ENCODE measurements at regions not wholly inside any gene's neighbourhood (a gene's known extent, or its start where the extent isn't known, plus 50 kb on each side); places are given as distances from the start of the nearest gene placed in this dataset.
A peak's percentile ranks its signal among the peaks of the same experiment; 100 is the strongest.

DNA sequence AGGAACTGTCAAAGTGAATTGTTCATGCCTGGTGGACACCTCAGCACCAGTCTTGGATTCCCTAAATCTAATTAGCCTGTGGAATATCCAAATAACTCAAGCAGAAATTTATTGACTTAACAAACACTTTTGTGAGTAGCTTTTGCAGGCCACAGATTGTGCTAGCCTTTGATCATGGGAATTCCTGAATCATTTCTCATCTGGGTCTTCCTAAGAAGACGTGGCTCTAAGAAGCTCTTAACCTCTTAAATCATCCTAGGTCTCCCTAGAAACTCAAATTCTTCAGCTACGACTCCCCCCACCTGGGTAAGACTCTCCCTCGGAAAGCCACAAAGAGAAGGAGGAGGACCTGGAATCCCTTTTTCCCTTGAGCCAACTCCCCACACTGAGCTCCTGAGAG lies 53.8 kb upstream of the PSEN2 start:
- intact Hi-C loops (cut with DNase I): no loop called here
- no peak for DNase-seq

DNA sequence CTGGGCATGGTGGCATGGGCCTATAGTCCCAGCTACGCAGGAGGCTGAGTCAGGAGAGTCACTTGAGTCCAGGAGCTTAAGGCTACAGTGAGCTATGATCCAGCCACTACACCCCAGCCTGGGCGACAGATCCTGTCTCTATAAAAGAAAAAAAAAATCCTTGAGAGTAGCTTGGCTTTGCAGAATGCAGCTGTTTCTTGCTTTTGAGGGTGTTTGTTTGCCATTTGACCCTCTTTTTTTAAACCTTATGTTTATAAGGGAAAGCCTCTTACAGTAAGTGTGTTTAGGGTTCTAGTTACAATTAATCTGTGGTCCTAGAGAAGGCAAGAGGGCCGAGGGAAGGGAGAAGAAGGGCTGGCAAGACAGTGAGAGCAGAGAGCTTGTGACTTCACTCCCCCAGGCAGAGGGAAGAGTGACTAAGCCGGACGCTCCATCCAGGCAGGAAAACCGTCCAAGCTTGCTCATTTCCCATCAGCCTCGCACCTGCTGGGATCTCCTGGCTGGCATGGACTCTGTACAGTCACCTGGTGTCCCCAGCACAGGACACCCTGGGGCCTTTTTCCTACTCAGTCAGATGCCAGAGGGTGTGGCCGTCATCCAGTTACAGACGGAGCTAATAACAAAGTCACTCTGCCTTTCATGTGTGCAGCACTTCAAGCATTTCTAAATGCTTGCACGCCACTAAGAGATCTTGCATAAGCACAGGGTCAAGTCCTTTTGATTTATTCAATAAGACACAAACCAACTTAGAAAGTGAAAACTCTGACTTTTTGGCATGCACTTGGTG lies 55.5 kb upstream of the PSEN2 start:
- intact Hi-C loops (cut with DNase I): no loop called here
- DNase-seq: peak in 22 of 42 donors; percentile 13 to 78 (median 42)

DNA sequence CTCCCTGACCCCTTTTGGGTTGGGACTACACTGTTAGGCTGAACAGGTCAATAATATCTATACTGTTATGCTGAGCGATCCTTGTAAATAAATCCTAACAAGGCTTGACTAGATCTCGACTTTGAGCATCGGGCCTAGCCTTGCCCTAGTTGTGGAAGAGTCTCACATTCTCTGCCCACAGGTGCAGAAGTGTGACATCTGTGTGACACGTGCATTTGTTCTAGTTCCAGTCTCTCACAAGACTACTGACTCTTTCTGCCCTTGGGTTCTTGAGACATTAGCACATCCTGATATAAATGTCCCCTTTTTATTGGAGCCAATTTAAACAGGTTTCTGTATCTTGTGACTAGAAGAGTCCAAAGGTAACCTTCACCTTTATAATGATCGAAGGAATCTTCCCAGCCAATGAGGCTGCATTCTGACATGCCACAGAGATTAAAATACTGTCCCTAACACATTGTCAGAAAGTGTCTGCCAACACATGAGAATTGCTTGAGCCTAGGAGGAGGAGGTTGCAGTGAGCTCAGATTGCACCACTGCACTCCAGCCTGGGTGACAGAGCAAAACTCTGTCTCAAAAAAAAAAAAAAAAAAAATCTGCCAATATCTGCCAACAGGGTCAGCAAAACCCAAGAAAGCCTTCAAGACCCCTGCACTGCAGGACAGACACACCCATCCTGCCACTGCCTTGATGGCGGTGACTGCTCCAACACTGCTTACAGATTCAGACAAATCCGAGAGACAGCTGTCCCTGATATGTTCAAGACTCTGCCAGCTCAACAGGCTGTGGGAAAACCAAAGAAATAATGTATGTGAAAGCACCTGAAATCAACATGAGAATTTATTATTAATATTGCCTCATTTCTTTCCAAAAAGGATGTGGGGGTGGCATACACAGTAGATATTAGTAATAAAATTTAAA lies 56.5 kb upstream of the PSEN2 start:
- intact Hi-C loops (cut with DNase I): no loop called here
- no peak for DNase-seq

DNA sequence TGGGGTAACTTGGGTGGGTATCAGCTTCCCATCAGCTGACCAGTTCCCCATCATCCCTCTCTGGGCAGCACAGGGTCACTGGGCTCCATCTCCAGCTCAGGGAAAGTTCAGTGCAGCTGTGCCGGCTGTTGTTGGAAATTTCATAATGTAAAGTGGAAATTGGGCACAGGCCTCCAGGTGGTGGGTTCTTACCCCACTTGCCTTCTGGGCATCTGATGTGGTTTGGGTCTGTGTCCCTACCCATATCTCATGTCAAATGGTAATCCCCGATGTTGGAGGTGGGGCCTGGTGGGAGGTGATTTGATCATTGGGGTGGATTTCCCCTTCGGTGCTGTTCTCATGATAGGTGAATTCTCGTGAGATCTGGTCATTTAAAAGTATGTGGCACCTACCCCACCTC lies 59.7 kb upstream of the PSEN2 start:
- no peak for DNase-seq
- intact Hi-C loops (cut with DNase I): no loop called here

DNA sequence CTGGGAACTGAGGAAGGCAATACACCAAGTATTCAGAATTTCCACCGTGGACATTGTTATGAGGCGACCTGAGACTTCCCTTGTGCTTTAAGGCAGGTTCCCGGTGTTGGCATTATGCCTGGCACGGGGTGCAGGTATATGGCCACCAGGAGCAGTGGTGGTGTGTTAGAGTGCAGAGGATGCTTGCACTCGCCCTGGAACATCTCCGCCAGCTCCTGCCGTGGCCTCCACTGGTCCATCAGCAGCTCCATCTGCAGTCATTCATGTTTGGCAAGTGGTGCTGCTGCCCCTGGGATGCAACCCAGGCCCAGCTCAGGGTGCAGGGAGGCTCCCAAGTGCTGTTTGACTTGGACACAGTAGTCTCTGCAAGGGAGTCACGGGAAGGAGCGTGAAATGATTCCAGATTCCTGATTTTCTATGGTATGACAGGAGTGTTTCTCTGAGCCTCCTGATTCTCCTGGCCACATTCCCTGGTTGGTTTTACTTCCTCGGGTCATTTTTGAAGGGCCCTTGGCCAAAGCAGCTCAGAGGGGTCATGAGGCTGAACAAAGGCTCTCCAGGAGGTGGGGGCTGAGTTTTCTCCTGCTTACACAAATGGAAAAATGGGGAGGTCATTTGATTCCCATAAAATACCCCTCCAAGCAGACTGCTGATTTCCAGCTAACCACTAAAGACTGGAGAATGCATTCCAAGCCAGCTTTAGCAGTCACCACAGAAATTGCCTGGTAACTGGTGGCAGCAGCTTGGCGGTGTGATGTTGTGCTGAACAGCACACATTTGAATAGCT lies 60.4 kb upstream of the PSEN2 start:
- peak in 14 of 42 donors; percentile 18 to 68 (median 52) for DNase-seq

DNA sequence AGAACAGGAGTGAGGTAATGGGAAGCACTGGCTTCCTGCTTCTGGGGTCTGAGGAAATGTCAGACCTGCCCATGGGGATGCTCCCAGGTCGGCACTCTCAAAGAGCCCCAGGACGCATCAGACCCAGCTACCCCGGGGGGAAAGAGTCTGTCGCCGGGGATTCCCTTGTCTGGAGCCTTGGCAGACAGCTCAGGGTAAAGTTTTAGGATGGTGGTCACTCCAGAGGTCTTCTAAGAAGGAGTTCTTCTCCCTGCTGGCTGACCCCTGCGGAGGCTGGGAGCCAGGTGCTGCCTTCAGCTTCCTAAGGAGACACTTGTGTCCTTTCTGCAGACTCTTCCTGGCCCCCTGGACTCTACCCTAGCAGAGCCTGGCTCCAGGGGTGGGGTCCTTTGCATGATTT lies 61.9 kb upstream of the PSEN2 start:
- intact Hi-C loops (cut with DNase I): no loop called here

More for the DNA sequence above, 60.4 kb upstream of the PSEN2 start:
- intact Hi-C loops (cut with DNase I): no loop called here

DNA sequence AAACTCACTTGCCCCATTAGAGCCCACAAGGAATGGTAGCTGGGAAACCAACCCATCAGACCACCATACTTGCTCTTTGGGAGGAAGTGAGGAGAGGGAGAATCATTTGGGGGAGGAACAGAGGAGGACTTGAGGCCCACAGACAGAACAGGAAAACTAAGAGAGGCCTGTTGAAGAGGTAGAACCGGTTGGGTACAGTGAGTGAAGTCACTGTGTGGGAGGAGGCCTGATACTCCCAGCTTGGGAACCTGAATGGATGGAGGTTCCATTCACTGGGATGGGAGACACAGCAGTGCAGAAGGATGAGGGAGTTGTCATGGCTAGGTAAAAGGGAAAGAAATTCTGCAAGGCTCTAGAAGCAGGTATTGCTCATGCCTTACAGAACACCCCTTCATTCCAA lies 63.4 kb upstream of the PSEN2 start:
- DNase-seq: no peak
- intact Hi-C loops (cut with DNase I): no loop called here

More for the DNA sequence above, 61.9 kb upstream of the PSEN2 start:
- DNase-seq: no peak

DNA sequence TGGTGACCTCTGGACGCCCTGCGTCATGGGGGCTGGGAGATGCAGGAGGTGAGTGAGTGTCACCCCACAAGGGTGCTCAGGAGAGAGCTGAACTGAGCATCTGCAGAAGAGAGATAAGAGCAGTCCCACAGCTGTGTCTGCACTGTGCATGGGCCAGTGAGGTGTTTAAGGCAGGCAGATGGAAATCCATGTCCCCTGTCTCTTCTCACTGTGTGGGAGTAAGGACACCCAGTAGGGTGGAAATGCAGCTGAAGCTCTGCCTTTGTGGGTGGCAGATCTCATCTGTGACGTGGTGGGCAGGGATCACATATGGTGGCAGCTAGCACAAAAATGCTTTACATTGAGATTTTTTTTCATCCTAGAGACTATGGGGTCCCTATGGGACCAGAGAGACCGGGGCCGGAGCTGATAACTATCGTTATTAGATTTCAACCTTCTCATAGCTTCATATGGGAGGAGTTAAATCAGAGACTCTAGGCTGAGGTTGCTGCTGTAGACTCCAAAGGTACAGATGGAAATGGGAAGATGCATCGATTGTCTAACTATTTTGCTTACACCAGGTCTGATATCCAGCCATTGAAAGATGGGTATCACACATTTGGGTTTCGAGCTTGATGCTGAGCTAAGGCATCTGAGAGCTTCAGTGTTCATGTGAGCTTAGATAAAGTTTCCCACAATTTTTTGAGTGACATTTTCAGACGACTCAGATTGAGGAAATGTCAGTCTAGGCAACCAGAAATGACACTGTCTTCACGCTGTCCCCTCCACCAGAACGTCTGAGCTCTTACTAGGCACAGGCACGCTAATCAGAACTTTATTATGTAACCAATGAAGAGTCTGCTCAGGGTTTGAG lies 65.3 kb upstream of the PSEN2 start:
- no peak for DNase-seq
- intact Hi-C loops (cut with DNase I): no loop called here

DNA sequence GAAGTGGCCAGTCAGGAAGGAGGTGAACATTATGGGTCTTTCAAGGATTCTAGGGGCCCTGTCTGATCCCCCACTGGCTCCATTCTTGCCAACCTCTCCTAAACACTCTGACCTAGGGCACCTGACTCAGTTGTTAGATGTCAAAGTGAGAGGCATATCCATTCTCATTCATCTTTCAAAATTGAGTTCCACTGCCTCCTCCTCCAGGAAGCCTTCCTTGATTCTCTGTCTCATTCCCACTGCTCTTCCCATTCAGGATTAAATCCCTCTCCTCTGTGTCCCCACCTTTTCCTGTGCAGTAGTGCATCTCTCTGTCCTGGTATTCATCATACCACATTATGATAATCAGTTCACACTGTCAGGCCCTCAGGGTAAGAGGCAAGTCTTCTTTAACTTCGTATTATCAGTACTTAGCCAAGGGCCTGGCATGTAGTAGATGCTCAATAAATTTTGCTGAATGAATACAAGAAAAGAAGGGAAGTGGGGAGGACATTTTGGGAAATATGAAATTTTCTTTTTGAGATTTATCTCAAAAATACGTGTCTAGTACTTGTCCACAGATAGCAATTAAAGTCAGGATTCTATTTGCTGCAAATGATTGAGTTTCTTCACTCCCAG lies 61.8 kb upstream of the ITPKB start:
- no peak for DNase-seq
- intact Hi-C loops (cut with DNase I): no loop called here

DNA sequence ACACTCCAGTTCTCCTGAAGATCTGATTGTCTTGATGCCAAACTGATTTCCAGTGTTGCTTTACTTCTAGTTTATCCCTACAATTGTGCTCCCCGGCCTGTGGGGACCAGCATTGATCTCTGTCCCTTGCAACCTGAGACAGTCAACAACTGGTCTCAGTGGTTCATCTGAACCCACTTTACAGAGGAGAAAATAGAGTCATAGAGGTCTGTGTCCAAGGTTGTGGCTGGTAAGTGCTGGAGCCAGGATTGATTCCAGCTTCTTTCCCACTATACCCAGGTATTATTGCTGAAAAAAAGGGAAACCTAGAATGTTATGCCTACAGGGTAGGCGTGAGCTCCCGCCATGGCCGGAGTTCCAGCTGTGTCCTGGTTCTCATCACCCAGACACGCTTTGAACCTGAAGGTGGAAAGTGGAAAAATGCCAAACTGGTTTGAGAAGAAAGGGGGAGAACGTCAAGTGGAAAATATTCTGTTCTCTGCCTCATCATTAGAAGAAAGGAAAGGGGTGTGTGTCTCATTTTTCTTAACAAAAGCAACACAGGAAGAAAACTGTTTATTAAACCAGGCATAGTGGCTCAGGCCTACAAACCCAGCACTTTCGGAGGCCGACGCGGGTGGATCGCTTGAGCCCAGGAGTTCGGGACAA lies 60.7 kb upstream of the ITPKB start:
- no peak for DNase-seq
- intact Hi-C loops (cut with DNase I): no loop called here

DNA sequence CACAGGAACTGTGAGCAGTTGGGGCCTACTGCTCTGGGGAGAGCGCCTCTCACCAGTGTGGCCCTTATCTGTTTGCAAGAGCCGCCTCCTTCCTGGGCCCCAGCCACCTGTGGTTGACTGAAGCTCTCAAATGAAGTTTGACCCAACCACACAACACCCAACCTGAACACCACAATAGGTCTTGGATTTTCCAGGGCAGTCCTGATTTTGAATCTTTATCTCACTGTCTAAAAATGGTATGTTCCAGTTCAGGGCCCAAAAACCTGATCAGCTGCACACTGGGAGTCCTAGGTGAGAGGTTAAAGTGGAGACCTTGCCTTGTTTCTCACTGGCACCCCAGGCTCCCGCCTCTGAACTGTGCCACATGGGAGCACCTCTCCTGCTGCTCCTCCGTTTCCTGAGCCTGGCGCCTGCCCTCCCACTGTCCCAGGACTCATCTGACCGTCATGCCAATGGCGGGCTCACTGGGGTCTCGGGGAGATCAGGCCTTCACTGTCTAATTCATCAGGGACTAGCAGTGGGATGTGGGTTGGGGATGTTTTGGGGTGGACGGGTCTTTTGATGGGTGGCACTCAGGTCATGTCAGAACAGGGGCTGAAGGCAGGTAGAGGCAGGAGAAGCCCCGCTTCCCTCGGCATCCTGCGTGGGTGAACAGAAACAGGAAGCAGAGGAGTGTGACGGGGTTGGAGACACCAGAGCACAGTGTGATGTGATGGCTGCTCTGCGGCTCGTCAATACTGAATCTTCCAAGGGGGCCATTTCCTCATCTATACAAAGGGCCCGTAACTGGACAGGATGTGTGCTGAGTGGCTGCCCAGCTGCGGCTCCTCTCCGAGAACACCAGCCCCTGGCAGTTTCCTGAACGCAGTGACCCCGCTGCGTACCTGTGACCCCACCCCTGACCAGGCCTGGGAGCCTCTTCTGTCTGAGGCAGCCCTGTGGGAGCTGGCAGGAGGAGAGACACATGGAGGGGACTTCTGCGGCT lies 59.6 kb upstream of the ITPKB start:
- DNase-seq: no peak
- intact Hi-C loops (cut with DNase I): no loop called here

DNA sequence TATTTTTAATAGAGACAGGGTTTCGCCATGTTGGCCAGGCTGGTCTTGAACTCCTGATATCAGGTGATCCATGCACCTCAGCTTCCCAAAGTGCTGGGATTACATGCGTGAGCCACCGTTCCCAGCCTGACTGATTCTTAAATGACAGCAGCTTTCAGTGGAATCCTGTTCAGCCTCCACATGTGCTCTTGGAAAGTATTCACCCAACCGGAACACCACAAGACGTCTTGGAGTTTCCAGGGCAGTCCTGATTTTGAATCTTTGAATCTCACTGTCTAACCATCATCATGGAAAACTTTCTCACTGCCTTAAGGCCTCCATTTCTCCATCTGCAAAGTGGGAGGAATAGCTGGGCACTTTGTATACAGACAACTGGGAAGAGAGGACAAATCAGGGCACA lies 58.1 kb upstream of the ITPKB start:
- DNase-seq: no peak
- intact Hi-C loops (cut with DNase I): no loop called here

DNA sequence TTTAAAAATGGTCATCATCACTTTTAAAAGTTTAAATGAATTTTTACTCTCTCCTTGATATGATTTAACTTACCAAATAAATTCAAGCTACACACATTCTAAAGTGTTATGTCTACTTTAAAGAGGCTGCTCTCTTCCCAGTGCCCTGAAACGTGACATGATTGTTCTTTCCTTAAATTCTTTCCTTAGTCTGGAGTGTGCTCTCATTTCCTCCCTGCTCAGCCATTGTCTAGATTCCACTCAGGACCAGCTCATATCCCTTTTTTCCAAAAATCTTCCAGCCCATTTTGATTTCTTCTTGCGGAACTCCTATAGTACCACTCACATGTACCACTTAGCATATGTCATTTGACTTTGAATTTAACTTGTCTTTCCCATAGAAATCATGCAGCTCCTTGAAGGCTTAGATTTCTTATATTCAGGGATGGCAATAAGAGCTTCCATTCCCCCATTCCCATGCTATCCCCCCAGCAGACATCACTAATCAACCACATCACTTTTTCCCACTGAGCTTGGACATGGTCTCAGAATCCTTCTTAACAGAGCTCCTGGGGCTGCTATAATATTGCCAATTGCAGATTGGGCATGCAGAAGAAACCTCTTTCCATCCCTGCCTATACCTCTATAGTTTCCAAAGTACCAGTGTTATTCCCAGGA lies 54.7 kb upstream of the ITPKB start:
- no peak for DNase-seq
- intact Hi-C loops (cut with DNase I): no loop called here

DNA sequence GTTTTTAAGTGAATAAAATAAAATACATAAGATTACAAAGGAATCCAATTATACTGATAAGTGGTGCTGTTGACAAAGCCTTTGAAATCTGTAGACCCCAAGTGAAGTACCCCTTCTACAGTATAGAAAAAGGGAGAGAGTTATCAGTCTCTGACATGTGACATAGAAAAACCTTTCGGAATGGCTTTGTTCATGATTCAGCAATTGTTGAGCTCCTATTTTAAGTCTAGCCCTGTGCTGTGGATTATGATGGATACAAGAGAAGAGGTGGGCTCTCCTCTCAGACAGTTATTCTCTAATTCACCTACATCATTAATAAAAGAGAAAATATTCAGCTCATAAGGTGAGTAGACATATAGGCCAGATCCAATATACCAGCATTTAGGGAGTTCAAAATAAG lies 53.3 kb upstream of the ITPKB start:
- no peak for DNase-seq
- intact Hi-C loops (cut with DNase I): no loop called here

DNA sequence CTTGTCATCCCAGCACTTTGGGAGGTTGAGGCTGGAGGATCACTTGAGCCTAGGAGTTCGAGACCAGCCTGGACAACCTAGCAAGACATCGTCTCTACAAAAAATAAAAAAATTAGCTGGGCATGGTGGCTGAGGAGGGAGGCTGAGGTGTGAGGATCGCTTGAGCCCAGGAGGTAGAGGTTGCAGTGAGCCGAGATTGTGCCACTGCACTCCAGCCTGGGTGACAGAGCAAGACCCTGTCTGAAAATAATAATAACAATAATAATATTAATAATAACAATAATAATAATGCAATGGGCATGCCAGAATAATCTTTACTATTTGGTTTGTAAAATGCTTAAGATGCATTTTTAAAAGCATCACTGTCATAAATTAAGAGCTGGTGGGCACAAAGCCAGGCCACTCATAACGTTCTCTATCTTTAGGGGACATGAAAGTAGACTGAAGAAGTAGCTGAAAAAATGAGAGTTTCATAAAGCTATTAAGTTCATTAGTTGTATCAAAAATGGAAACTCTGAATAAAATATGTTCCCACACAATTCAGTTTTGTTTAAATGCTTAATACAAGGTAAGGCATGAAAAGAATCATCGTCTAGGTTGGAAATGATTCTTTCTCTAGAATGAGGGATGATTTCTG lies 51.6 kb upstream of the ITPKB start:
- DNase-seq: no peak
- intact Hi-C loops (cut with DNase I): no loop called here

DNA sequence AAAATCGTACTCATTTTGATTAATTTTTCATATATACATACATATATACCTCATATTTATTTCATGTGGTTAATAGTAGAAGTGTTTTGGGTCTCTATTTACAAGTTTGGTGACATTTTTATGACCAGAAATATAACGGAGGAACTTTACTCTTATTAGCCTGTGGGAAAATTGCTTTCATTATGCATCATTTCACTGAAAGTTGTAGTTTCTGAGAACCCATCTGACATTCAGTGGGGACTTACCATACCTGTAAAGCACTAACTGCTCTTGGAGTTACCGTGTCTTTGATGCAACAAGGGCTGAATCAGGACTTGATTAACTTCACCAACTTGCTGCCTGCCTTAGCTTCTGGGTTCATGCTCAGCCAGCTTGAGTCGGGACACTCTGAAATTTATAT lies 49.9 kb upstream of the ITPKB start:
- DNase-seq: no peak
- intact Hi-C loops (cut with DNase I): loop anchor here (5.0 kb wide), 1 partner anchor 38 kb away; no protein-coding TSS in a partner anchor
